K562 (cell line): ENCODE measurements at regions not wholly inside any gene's neighbourhood (a gene's known extent, or its start where the extent isn't known, plus 50 kb on each side); places are given as distances from the start of the nearest gene placed in this dataset.

ENCODE experiments used
- ATAC-seq: fragments of 200-7000 bp; cut with Tn5 transposase; 3 replicates; pipeline ENCODE4 v1.9.1; 2020; ENCODE audit warnings: moderate library complexity
- BruUV-seq: library from RNA; stranded (reverse); fragments of 400-500 nt; replicated peaks from 2 replicates; lab custom pipeline; 2021; lab: Mats Ljungman, UMichigan
- CTCF ChIA-PET: fragments of 300-600 bp; formaldehyde crosslinking; extraction: SDS; loops from one replicate; lab custom pipeline; 2021; ENCODE audit warnings: low intra/inter-chr PET ratio; lab: Yijun Ruan, JAX
- POLR2A ChIA-PET: fragments of 300-600, 350-650 bp; sonication (Branson Sonifier 250); formaldehyde crosslinking; extraction: SDS; loops from one replicate; lab custom pipeline; 2021; ENCODE audit warnings: antibody characterized with exemption, inconsistent platforms; lab: Yijun Ruan, JAX
- DNase-seq, 4 experiments: peaks; one replicate each; pipeline versions ENCODE4 v3.0.0 to v3.0.0-alpha.2; 2011 to 2018; ENCODE audit warnings: low spot score in 3 of 4, mixed read lengths in 3 of 4; ENCODE audit errors: extremely low read depth in 1 of 4
- FAIRE-seq: peaks from 2 replicates; lab custom pipeline; 2011; peaks lifted over from hg19 to GRCh38; lab: Jason Lieb, UNC
- H2AFZ ChIP-seq: 2 replicates; pipeline ENCODE4 v1.6.0; 2011; ENCODE audit warnings: low read depth, low read length, control low read depth, inconsistent platforms
- H3K27ac ChIP-seq: fragments of 200-600 bp; 3 replicates; pipeline ENCODE4 v1.8.0; 2011; ENCODE audit warnings: low read depth, mild to moderate bottlenecking, control low read depth, inconsistent platforms, low read length, moderate library complexity, mixed read lengths; ENCODE audit errors: extremely low read depth
- H3K27me3 ChIP-seq, 2 experiments: fragments of 300-600 bp in 1 of 2; 2 replicates in 1 of 2; 3 replicates in 1 of 2; pipeline versions ENCODE4 v1.6.0 to v1.8.0; 2011; ENCODE audit warnings: inconsistent platforms in 2 of 2, low read length in 2 of 2, mild to moderate bottlenecking in 1 of 2, mixed read lengths in 1 of 2, moderate library complexity in 1 of 2; ENCODE audit not compliant: control insufficient read depth in 2 of 2, insufficient read depth in 2 of 2
- H3K36me3 ChIP-seq: fragments of 300-600 bp; 3 replicates; pipeline ENCODE4 v1.8.0; 2011; ENCODE audit warnings: mild to moderate bottlenecking, low read length, inconsistent platforms; ENCODE audit not compliant: control insufficient read depth, insufficient read depth
- H3K4me1 ChIP-seq, 2 experiments: fragments of 200-600 bp in 1 of 2; replicated peaks in 1 of 2; 2 replicates in 1 of 2; 3 replicates in 1 of 2; pipeline versions ENCODE4 v1.5.1 to v1.8.0; 2011; ENCODE audit warnings: inconsistent platforms in 2 of 2, low read length in 2 of 2, mild to moderate bottlenecking in 1 of 2, mixed read lengths in 1 of 2, moderate library complexity in 1 of 2; ENCODE audit not compliant: control insufficient read depth in 2 of 2, insufficient read depth in 2 of 2
- H3K4me2 ChIP-seq: 2 replicates; pipeline ENCODE4 v1.6.1; 2011; ENCODE audit warnings: low read length, control low read depth, inconsistent platforms, mixed read lengths; ENCODE audit not compliant: insufficient read depth
- H3K4me3 ChIP-seq: fragments of 200-600 bp; sonication (generic), shearing (Covaris generic); 2 replicates; pipeline ENCODE4 v1.5.1; 2016; ENCODE audit warnings: control low read depth, inconsistent platforms
- H3K79me2 ChIP-seq: fragments of 200-600 bp; 3 replicates; pipeline ENCODE4 v1.8.0; 2011; ENCODE audit warnings: low read length, inconsistent platforms; ENCODE audit not compliant: control insufficient read depth, insufficient read depth
- H3K9ac ChIP-seq, 2 experiments: 2 replicates each; pipeline versions ENCODE4 v1.6.0 to v1.6.1; 2011; ENCODE audit warnings: low read depth in 2 of 2, low read length in 2 of 2, control low read depth in 1 of 2, inconsistent platforms in 1 of 2, mild to moderate bottlenecking in 1 of 2, mixed read lengths in 1 of 2; ENCODE audit not compliant: insufficient read depth in 1 of 2
- H3K9me1 ChIP-seq: one replicate; pipeline ENCODE4 v1.6.0; 2011; ENCODE audit warnings: inconsistent platforms, mild to moderate bottlenecking, low read length, moderate library complexity; ENCODE audit not compliant: control insufficient read depth, insufficient read depth
- H3K9me3 ChIP-seq: replicated peaks from 2 replicates; pipeline ENCODE4 v1.5.1; 2011; ENCODE audit warnings: low read depth, low read length, inconsistent platforms; ENCODE audit not compliant: control insufficient read depth, insufficient read depth
- H4K20me1 ChIP-seq: replicated peaks from 2 replicates; pipeline ENCODE4 v1.6.1; 2011; ENCODE audit warnings: low read length, inconsistent platforms, mixed read lengths; ENCODE audit not compliant: control insufficient read depth, insufficient read depth
- BRCA1 ChIP-seq, 2 experiments: fragments of 450-650 bp in 1 of 2; sonication (generic) in 1 of 2; formaldehyde crosslinking in 1 of 2; IDR thresholded peaks; 2 replicates each; pipeline versions ENCODE4 v1.5.0 to v1.6.1; 2017 to 2020; ENCODE audit warnings: mild to moderate bottlenecking in 1 of 2, missing genetic modification reagents in 1 of 2
- ELF1 ChIP-seq: fragments of 200-800 bp; sonication (Bioruptor generic); IDR thresholded peaks from 2 replicates; pipeline ENCODE4 v1.6.1; 2016; ENCODE audit warnings: missing genetic modification characterization, missing compliant biosample characterization
- FOS ChIP-seq: IDR thresholded peaks from 3 replicates; pipeline ENCODE4 v1.6.1; 2011; ENCODE audit not compliant: insufficient read length; ENCODE audit errors: extremely low read depth
- FOXA1 ChIP-seq: fragments of 450-650 bp; IDR thresholded peaks from 2 replicates; pipeline ENCODE4 v1.6.1; 2016; ENCODE audit warnings: mild to moderate bottlenecking, borderline replicate concordance
- FOXP4 ChIP-seq: sonication (generic); formaldehyde crosslinking; IDR thresholded peaks from 2 replicates; pipeline ENCODE4 v1.8.0; 2022; ENCODE audit warnings: mild to moderate bottlenecking, missing genetic modification reagents, borderline replicate concordance
- POLR2B ChIP-seq: fragments of 450-650 bp; IDR thresholded peaks from 2 replicates; pipeline ENCODE4 v1.6.1; 2018; ENCODE audit warnings: low read depth; ENCODE audit not compliant: partially characterized antibody
- POLR2H ChIP-seq: IDR thresholded peaks from 2 replicates; pipeline ENCODE4 v1.6.1; 2016; ENCODE audit warnings: missing genetic modification characterization, low read depth, mild to moderate bottlenecking, control low read depth, missing compliant biosample characterization, moderate library complexity
- RFX5 ChIP-seq: IDR thresholded peaks from 2 replicates; pipeline ENCODE4 v1.6.1; 2011; ENCODE audit warnings: low read depth, mild to moderate bottlenecking, improper control_type of control experiment, low read length
- SRF ChIP-seq, 2 experiments: fragments of 250-450, 450-650 bp in 1 of 2; sonication (Bioruptor Pico) in 1 of 2; sonication (generic) in 1 of 2; formaldehyde crosslinking; IDR thresholded peaks; 2 replicates each; pipeline versions ENCODE4 v1.5.0 to v1.5.1; 2020 to 2022; ENCODE audit warnings: mild to moderate bottlenecking in 1 of 2, missing genetic modification reagents in 1 of 2
- STAG1 ChIP-seq: sonication (generic); formaldehyde crosslinking; IDR thresholded peaks from 2 replicates; pipeline ENCODE4 v1.5.0; 2020; ENCODE audit warnings: missing genetic modification reagents, borderline replicate concordance
- TAF15 ChIP-seq: fragments of 200-400 bp; formaldehyde crosslinking; IDR thresholded peaks from 2 replicates; pipeline ENCODE4 v1.6.1; 2017; ENCODE audit warnings: mild to moderate bottlenecking, low read depth, low read length, moderate library complexity
- WGBS: fragments of 100-300 bp; shearing (Covaris generic); methylation state at CpG from one replicate; pipeline ENCODE4 v1.1.6; 2016; ENCODE audit warnings: low coverage, mixed read lengths; ENCODE audit not compliant: insufficient coverage; ENCODE audit errors: missing lambda C conversion rate; 5-methylcytosine and 5-hydroxymethylcytosine counted together
- in situ Hi-C: fragments of 300-500 bp; cut with MboI; formaldehyde crosslinking; loops from 4 replicates; pipeline ENCODE4 v1.15.0; 2018; ENCODE audit warnings: inconsistent platforms, mixed read lengths
- intact Hi-C: fragments of 100-400 bp; cut with micrococcal nuclease; formaldehyde crosslinking; loops from 2 replicates; pipeline ENCODE4 v1.14.2; 2022
- TF ChIP-seq, protein P1 (sequence below): fragments of 450-650 bp; IDR thresholded peaks from one replicate; pipeline ENCODE4 v1.6.1; 2018; ENCODE audit warnings: mild to moderate bottlenecking, moderate library complexity; ENCODE audit not compliant: partially characterized antibody
- TF ChIP-seq, protein P2 (sequence below): fragments of 450-650 bp; formaldehyde crosslinking; IDR thresholded peaks from 2 replicates; pipeline ENCODE4 v1.4.0; 2020; ENCODE audit warnings: mild to moderate bottlenecking, mixed read lengths
- TF ChIP-seq, protein P3 (sequence below), 3 experiments: fragments of 200-800 bp in 1 of 3; sonication (Bioruptor generic) in 1 of 3; sonication (generic) in 1 of 3; formaldehyde crosslinking in 1 of 3; IDR thresholded peaks; 2 replicates each; pipeline versions ENCODE4 v1.6.1 to v1.8.0; 2016 to 2022; ENCODE audit warnings: mild to moderate bottlenecking in 2 of 3, missing compliant biosample characterization in 2 of 3, missing genetic modification characterization in 2 of 3, missing genetic modification reagents in 1 of 3

DNA sequence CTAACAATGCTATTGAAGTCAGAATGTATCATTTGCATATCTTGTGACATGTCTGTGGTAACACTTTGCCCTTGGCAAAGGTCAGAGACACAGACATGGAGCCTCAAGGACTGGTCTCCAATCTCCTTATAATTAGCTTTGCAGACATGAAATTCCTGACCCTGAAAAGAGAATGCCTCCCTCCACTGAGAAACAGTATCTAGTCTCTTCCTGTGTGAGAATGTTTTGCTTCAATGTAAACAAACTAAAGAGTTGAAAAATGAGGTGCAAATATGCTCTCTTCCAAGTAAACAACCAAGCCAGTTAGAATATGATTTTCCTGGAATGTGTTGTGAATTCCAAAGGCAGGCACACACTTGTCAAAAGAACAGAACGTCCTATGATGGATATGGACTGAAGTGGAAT is 407.1 kb upstream of the MARCKS start (continued):
- no peak for TF ChIP-seq POLR2H
- no peak for TF ChIP-seq FOXP4 (CRISPR knock-in tag)
- TF ChIP-seq TAF15: no peak

GRCh38 chr6:113451049-113451448 is 406.1 kb upstream of the MARCKS start:
- H3K9ac ChIP-seq: no peak overlapping the region
- H3K36me3 ChIP-seq: no peaks in the 10 kb centered on the region
- H3K4me2 ChIP-seq: no peak overlapping the region
- no peaks in the 10 kb centered on the region for H4K20me1 ChIP-seq
- ChIA-PET CTCF (no interaction called here), POLR2A (interaction anchor here (0.6 kb wide), 1 partner anchor 250 kb away, joined by 5 read pairs; no protein-coding TSS in a partner anchor)
- no peaks in the 10 kb centered on the region for H3K9me1 ChIP-seq
- H3K27ac ChIP-seq: no peak overlapping the region
- no peak overlapping the region for H2AFZ ChIP-seq
- FAIRE-seq (no peak), ATAC-seq (no peak), DNase-seq (no peak)
- H3K4me1 ChIP-seq: no peaks in the 10 kb centered on the region
- no TSS peak for BruUV-seq
- no peaks in the 10 kb centered on the region for H3K79me2 ChIP-seq
- no peak overlapping the region for H3K4me3 ChIP-seq
- no peaks in the 10 kb centered on the region for H3K27me3 ChIP-seq
- 0% methylated on average over 3 of the region's 3 CpGs for WGBS
- intact Hi-C loops (no loop called here), in situ Hi-C loops (no loop called here)
- no peaks in the 10 kb centered on the region for H3K9me3 ChIP-seq
- no peak for TF ChIP-seq RFX5
- no peak for TF ChIP-seq ELF1 (tag)
- TF ChIP-seq STAG1 (CRISPR knock-in tag): no peak
- no peak for TF ChIP-seq POLR2B
- no peak for TF ChIP-seq SRF (CRISPR knock-in tag; IDR thresholded peaks at IDR 0.05)
- TF ChIP-seq, protein P1, sequence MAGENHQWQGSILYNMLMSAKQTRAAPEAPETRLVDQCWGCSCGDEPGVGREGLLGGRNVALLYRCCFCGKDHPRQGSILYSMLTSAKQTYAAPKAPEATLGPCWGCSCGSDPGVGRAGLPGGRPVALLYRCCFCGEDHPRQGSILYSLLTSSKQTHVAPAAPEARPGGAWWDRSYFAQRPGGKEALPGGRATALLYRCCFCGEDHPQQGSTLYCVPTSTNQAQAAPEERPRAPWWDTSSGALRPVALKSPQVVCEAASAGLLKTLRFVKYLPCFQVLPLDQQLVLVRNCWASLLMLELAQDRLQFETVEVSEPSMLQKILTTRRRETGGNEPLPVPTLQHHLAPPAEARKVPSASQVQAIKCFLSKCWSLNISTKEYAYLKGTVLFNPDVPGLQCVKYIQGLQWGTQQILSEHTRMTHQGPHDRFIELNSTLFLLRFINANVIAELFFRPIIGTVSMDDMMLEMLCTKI: no peak
- TF ChIP-seq, protein P2, sequence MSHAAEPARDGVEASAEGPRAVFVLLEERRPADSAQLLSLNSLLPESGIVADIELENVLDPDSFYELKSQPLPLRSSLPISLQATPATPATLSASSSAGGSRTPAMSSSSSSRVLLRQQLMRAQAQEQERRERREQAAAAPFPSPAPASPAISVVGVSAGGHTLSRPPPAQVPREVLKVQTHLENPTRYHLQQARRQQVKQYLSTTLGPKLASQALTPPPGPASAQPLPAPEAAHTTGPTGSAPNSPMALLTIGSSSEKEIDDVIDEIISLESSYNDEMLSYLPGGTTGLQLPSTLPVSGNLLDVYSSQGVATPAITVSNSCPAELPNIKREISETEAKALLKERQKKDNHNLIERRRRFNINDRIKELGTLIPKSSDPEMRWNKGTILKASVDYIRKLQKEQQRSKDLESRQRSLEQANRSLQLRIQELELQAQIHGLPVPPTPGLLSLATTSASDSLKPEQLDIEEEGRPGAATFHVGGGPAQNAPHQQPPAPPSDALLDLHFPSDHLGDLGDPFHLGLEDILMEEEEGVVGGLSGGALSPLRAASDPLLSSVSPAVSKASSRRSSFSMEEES (CRISPR knock-in tag): no peak
- TF ChIP-seq, protein P3, sequence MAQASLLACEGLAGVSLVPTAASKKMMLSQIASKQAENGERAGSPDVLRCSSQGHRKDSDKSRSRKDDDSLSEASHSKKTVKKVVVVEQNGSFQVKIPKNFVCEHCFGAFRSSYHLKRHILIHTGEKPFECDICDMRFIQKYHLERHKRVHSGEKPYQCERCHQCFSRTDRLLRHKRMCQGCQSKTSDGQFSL (CRISPR knock-in tag; IDR thresholded peaks at IDR 0.05): no peak
- TF ChIP-seq, protein P3 (tag; IDR thresholded peaks at IDR 0.05): no peak
- no peak for TF ChIP-seq FOS
- no peak for TF ChIP-seq FOXA1
- no peak for TF ChIP-seq BRCA1 (IDR thresholded peaks at IDR 0.05)
- no peak for TF ChIP-seq BRCA1 (CRISPR knock-in tag; IDR thresholded peaks at IDR 0.05)
